ENCODE measurements at regions not wholly inside any gene's neighbourhood (a gene's known extent, or its start where the extent isn't known, plus 50 kb on each side); places are given as distances from the start of the nearest gene placed in this dataset.

GRCh38 chr22:34722901-34723300 lies 343.1 kb upstream of the ISX start:
- TF ChIP-seq, protein P1, sequence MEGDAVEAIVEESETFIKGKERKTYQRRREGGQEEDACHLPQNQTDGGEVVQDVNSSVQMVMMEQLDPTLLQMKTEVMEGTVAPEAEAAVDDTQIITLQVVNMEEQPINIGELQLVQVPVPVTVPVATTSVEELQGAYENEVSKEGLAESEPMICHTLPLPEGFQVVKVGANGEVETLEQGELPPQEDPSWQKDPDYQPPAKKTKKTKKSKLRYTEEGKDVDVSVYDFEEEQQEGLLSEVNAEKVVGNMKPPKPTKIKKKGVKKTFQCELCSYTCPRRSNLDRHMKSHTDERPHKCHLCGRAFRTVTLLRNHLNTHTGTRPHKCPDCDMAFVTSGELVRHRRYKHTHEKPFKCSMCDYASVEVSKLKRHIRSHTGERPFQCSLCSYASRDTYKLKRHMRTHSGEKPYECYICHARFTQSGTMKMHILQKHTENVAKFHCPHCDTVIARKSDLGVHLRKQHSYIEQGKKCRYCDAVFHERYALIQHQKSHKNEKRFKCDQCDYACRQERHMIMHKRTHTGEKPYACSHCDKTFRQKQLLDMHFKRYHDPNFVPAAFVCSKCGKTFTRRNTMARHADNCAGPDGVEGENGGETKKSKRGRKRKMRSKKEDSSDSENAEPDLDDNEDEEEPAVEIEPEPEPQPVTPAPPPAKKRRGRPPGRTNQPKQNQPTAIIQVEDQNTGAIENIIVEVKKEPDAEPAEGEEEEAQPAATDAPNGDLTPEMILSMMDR (IDR thresholded peaks at IDR 0.05; ENCODE audit: low read depth, low read length, missing input control), result no peak
- TF ChIP-seq RXRA (IDR thresholded peaks at IDR 0.05), result no peak
- no peak for TF ChIP-seq TAF1 (conservative IDR thresholded peaks at IDR 0.05)
- TF ChIP-seq ATF3 (IDR thresholded peaks at IDR 0.05), result no peak
- TF ChIP-seq MAX (IDR thresholded peaks at IDR 0.05), result no peak
- no peak for TF ChIP-seq YY1 (IDR thresholded peaks at IDR 0.05)
- TF ChIP-seq REST (IDR thresholded peaks at IDR 0.05), result no peak
- TF ChIP-seq NR2F2 (IDR thresholded peaks at IDR 0.05), result no peak
- no peak for TF ChIP-seq FOXA2 (IDR thresholded peaks at IDR 0.05)
- no peak for TF ChIP-seq EGR1 (IDR thresholded peaks at IDR 0.05; ENCODE audit: low read depth in 2 of 2)
- TF ChIP-seq SP1 (IDR thresholded peaks at IDR 0.05), result no peak
- no peak for TF ChIP-seq JUND (IDR thresholded peaks at IDR 0.05)
